ENCODE measurements at regions not wholly inside any gene's neighbourhood (a gene's known extent, or its start where the extent isn't known, plus 50 kb on each side); places are given as distances from the start of the nearest gene placed in this dataset.

- no peak for TF ChIP-seq BACH1 (IDR thresholded peaks at IDR 0.05; ENCODE audit: low read length)
- CTCF ChIA-PET (ENCODE audit: partially characterized antibody), result no interaction called here
Measured at GRCh38 chr4:14403132-14403531, 599.1 kb upstream of the CPEB2 start.

More at GRCh38 chr4:14403132-14403531, 599.1 kb upstream of the CPEB2 start:
- Histone ChIP-seq H3K4me3 (ENCODE audit: extremely low read depth in 1 of 4, insufficient read depth in 2 of 4, low read depth in 3 of 4, low read length in 4 of 4) (no peak overlapping the region), H3K9me3 (ENCODE audit: insufficient read depth in 2 of 2, low read depth in 1 of 2, low read length in 1 of 2) (peaks cover 0 to 3% of the 10 kb centered on the region in 2 experiments; a peak in 1 of 4 replicates), H4K5ac (ENCODE audit: insufficient read length, low read depth, low read length) (no peak overlapping the region), H3K27me3 (replicated peaks in 1 of 4; ENCODE audit: control insufficient read depth in 3 of 4, extremely low read depth in 1 of 4, insufficient read depth in 3 of 4, low read length in 3 of 4) (no peaks in the 10 kb centered on the region), H3K18ac (ENCODE audit: extremely low read depth, low read length) (no peak overlapping the region), H2BK5ac (ENCODE audit: low read depth, low read length) (no peak overlapping the region), H3K23ac (ENCODE audit: insufficient read length) (no peak overlapping the region), H2AFZ (ENCODE audit: low read length) (no peak overlapping the region), H3K79me1 (ENCODE audit: low read depth, low read length) (no peaks in the 10 kb centered on the region), H3K4ac (replicated peaks; ENCODE audit: insufficient read length, low read depth, low read length) (no peak overlapping the region), H2AK5ac (ENCODE audit: low read depth, low read length) (no peak overlapping the region), H2BK20ac (ENCODE audit: low read length) (no peak overlapping the region), H2BK15ac (ENCODE audit: low read length) (no peak overlapping the region), H3K14ac (ENCODE audit: insufficient read length) (no peak overlapping the region), H3K56ac (replicated peaks; ENCODE audit: insufficient read length, low read depth, low read length) (no peak overlapping the region), H4K91ac (replicated peaks; ENCODE audit: insufficient read length, low read length) (no peak overlapping the region), H4K20me1 (replicated peaks in 1 of 2; ENCODE audit: control insufficient read depth in 1 of 2, insufficient read depth in 2 of 2, low read length in 2 of 2) (no peaks in the 10 kb centered on the region), H3K23me2 (ENCODE audit: low read depth, low read length) (no peaks in the 10 kb centered on the region; the same call in 1 of the 2 replicates), H3K36me3 (ENCODE audit: control insufficient read depth in 2 of 4, insufficient read depth in 4 of 4, low read length in 3 of 4) (no peaks in the 10 kb centered on the region), H3K79me2 (ENCODE audit: control insufficient read depth in 1 of 2, insufficient read depth in 2 of 2, low read length in 2 of 2) (no peaks in the 10 kb centered on the region), H3K27ac (ENCODE audit: low read depth, low read length) (no peak overlapping the region), H2BK120ac (replicated peaks; ENCODE audit: low read depth, low read length) (no peak overlapping the region), H4K8ac (ENCODE audit: extremely low read depth, insufficient read depth, low read length) (no peak overlapping the region), H3K4me1 (replicated peaks in 1 of 4; ENCODE audit: control insufficient read depth in 3 of 4, insufficient read depth in 4 of 4, low read length in 3 of 4) (peaks cover 0 to 3% (median 0%) of the 10 kb centered on the region in 4 experiments; a peak in 3 of 7 replicates), H3K4me2 (ENCODE audit: insufficient read depth in 1 of 2, low read depth in 2 of 2, low read length in 2 of 2) (no peak overlapping the region), H2BK12ac (ENCODE audit: low read depth, low read length) (no peak overlapping the region), H3K9ac (replicated peaks in 1 of 4; ENCODE audit: extremely low read depth in 1 of 4, low read depth in 3 of 4, low read length in 3 of 4) (no peak overlapping the region)
- DNase-seq (ENCODE audit: low read depth in 1 of 2, low spot score in 2 of 2) (no peak), FAIRE-seq (no peak)
- POLR2A ChIA-PET (ENCODE audit: partially characterized antibody), result interaction anchor here (0.6 kb wide), 1 partner anchor 23 kb away, joined by 3 read pairs; no protein-coding TSS in a partner anchor
- WGBS, 2 experiments (ENCODE audit: extremely low coverage in 1 of 2, insufficient coverage in 1 of 2, insufficient read length in 1 of 2, insufficient replicate concordance in 2 of 2, low coverage in 1 of 2, low lambda C conversion rate in 2 of 2, missing lambda C conversion rate in 1 of 2), result 13% methylated on average over 1 of the region's 1 CpG; no CpG with 5 or more reads in 1 of the 2 experiments

All from H1 (cell line).